ENCODE measurements at regions not wholly inside any gene's neighbourhood (a gene's known extent, or its start where the extent isn't known, plus 50 kb on each side); places are given as distances from the start of the nearest gene placed in this dataset.

GRCh38 chr6:11296449-11297375 is 64.2 kb upstream of the NEDD9 start (continued):
- TF ChIP-seq ARID5B (CRISPR knock-in tag; IDR thresholded peaks at IDR 0.05) (peak; percentile 27; the same call in 1 of the 2 replicates), ZNF567 (CRISPR knock-in tag; IDR thresholded peaks at IDR 0.05; ENCODE audit: borderline replicate concordance) (no peak), SOX13 (IDR thresholded peaks at IDR 0.05) (peak; percentile 52; the same call in 1 of the 2 replicates), SOX13 (CRISPR knock-in tag; conservative IDR thresholded peaks at IDR 0.05 in 1 of 2, IDR thresholded peaks at IDR 0.05 in 1 of 2) (peak in 1 of 2 experiments; percentile 92; a peak in 2 of 4 replicates), ZNF800 (CRISPR knock-in tag; IDR thresholded peaks at IDR 0.05) (0 out of 2 replicates have a peak, but pooled peaks have one; percentile 19), SMAD1 (CRISPR knock-in tag; IDR thresholded peaks at IDR 0.05; ENCODE audit: borderline replicate concordance, low read depth) (no peak), NFATC3 (CRISPR knock-in tag; IDR thresholded peaks at IDR 0.05) (no peak), SOX5 (CRISPR knock-in tag; IDR thresholded peaks at IDR 0.05; ENCODE audit: borderline replicate concordance) (peak; percentile 88; the same call in 1 of the 2 replicates), ZNF710 (CRISPR knock-in tag; IDR thresholded peaks at IDR 0.05; ENCODE audit: borderline replicate concordance) (0 out of 2 replicates have a peak, but pooled peaks have one; percentile 31), PITX1 (CRISPR knock-in tag; IDR thresholded peaks at IDR 0.05) (no peak)

All from HepG2 (cell line).